Activated CD4-positive, alpha-beta T cell treated with anti-CD3 and anti-CD28 coated beads, Interleukin-10, Interleukin-2, amounts not matched to agents 100 ng/mL and 50 ng/mL, durations not matched to agents 16 hours and 8 hours (primary cell): ENCODE measurements at regions not wholly inside any gene's neighbourhood (a gene's known extent, or its start where the extent isn't known, plus 50 kb on each side); places are given as distances from the start of the nearest gene placed in this dataset.
A peak's percentile ranks its signal among the peaks of the same experiment; 100 is the strongest.

Experiments used
- DNase-seq: peaks from one replicate; pipeline ENCODE4 v3.0.0-alpha.2; 2020

GRCh38 chr3:35849496-35849895 lies 210.2 kb downstream of the ARPP21 start:
- DNase-seq = no peak

GRCh38 chr3:35849963-35850362 lies 210.6 kb downstream of the ARPP21 start:
- DNase-seq = no peak

- no peak for DNase-seq
Measured at GRCh38 chr3:35857004-35857403, 217.7 kb downstream of the ARPP21 start.

- no peak for DNase-seq
Measured at GRCh38 chr3:35862057-35862456, 222.7 kb downstream of the ARPP21 start.

- no peak for DNase-seq
Measured at GRCh38 chr3:35864871-35865270, 225.5 kb downstream of the ARPP21 start.

- no peak for DNase-seq
Measured at GRCh38 chr3:35867791-35868190, 228.5 kb downstream of the ARPP21 start.

- DNase-seq = no peak
Measured at GRCh38 chr3:35871009-35871408, 231.7 kb downstream of the ARPP21 start.

- DNase-seq = no peak
Measured at GRCh38 chr3:35883929-35884328, 244.6 kb downstream of the ARPP21 start.

GRCh38 chr3:35894735-35895134 lies 255.4 kb downstream of the ARPP21 start:
- DNase-seq = no peak

- no peak for DNase-seq
Measured at GRCh38 chr3:35899245-35899644, 259.9 kb downstream of the ARPP21 start.

GRCh38 chr3:35900079-35900478 lies 260.8 kb downstream of the ARPP21 start:
- DNase-seq = no peak

GRCh38 chr3:35908366-35909232 lies 269.3 kb downstream of the ARPP21 start:
- DNase-seq = peak; percentile 39

GRCh38 chr3:35919160-35919559 lies 279.8 kb downstream of the ARPP21 start:
- DNase-seq = no peak

GRCh38 chr3:35921718-35922117 lies 282.4 kb downstream of the ARPP21 start:
- DNase-seq = no peak

GRCh38 chr3:35924070-35924469 lies 284.7 kb downstream of the ARPP21 start:
- peak; percentile 4 for DNase-seq

GRCh38 chr3:35927441-35927840 lies 288.1 kb downstream of the ARPP21 start:
- no peak for DNase-seq

- no peak for DNase-seq
Measured at GRCh38 chr3:35929158-35929557, 289.8 kb downstream of the ARPP21 start.

GRCh38 chr3:35931867-35932266 lies 292.5 kb downstream of the ARPP21 start:
- DNase-seq = no peak

- DNase-seq = no peak
Measured at GRCh38 chr3:35932995-35933394, 293.7 kb downstream of the ARPP21 start.

GRCh38 chr3:35936571-35936970 lies 297.2 kb downstream of the ARPP21 start:
- DNase-seq = no peak

GRCh38 chr3:35944926-35945710 lies 305.8 kb downstream of the ARPP21 start:
- no peak for DNase-seq

- DNase-seq = no peak
Measured at GRCh38 chr3:35946121-35946853, 307.0 kb downstream of the ARPP21 start.

- no peak for DNase-seq
Measured at GRCh38 chr3:35946854-35947515, 307.7 kb downstream of the ARPP21 start.
